ENCODE measurements at regions not wholly inside any gene's neighbourhood (a gene's known extent, or its start where the extent isn't known, plus 50 kb on each side); places are given as distances from the start of the nearest gene placed in this dataset.

DNA sequence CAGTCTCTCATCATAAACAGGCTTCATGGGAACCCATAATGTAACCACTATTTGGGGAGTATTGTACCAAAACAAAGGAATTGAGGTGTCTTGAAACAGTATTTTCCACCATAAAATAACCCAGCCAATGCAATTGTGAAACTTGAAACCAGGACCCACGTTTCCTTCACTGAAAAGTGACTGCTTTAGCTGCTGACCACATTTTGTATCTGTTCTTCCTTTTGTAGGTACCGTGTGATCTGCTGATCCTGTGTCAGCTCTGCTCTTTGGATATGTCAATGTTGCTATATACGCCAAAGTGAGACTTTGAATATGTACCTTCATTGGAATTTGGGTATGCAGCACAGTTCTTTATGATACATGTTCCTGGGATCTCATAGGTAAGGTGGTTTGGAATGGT is 95.1 kb upstream of the CNTN1 start:
- no peaks in the 10 kb centered on the region for H3K4me1 ChIP-seq
- H3K9me3 ChIP-seq = no peaks in the 10 kb centered on the region
- DNase-seq (ENCODE audit: low spot score in 2 of 2) = no peak
- no peak overlapping the region for H3K27ac ChIP-seq
- intact Hi-C loops (cut with DNase I) = no loop called here
- H3K36me3 ChIP-seq = no peaks in the 10 kb centered on the region
- no peak overlapping the region for H3K4me3 ChIP-seq
- H3K27me3 ChIP-seq = no peaks in the 10 kb centered on the region
- no peak for TF ChIP-seq CTCF (IDR thresholded peaks at IDR 0.05)

- Histone ChIP-seq H3K36me3 (no peaks in the 10 kb centered on the region), H3K4me1 (no peaks in the 10 kb centered on the region), H3K4me3 (no peak overlapping the region), H3K27me3 (no peaks in the 10 kb centered on the region), H3K9me3 (no peaks in the 10 kb centered on the region), H3K27ac (no peak overlapping the region)
- intact Hi-C loops (cut with DNase I) = no loop called here
- no peak for TF ChIP-seq CTCF (IDR thresholded peaks at IDR 0.05)
- DNase-seq (ENCODE audit: low spot score in 2 of 2) = no peak
Observed at GRCh38 chr12:40598073-40598472, 94.2 kb upstream of the CNTN1 start.

DNA sequence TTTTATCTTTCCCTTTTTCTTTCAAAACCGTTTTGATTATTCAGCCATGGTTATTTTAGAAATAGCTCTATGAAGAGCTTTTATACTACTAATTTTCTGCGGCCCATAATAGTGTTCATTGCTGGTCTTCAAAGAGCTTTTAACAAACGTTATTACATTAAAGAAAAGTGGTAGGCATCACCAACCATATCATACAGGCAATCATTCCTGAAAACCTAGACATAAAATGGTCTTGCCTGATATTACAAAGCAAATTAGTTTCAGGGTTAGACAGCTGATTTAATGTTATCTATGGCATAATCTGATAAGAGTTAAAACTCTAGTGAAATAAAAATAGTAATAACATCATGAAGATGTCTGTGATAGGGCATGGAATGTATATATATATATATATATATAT is 89.7 kb upstream of the CNTN1 start:
- Histone ChIP-seq H3K4me3 (no peak overlapping the region), H3K4me1 (no peaks in the 10 kb centered on the region), H3K9me3 (no peaks in the 10 kb centered on the region), H3K27ac (no peak overlapping the region), H3K36me3 (no peaks in the 10 kb centered on the region), H3K27me3 (no peaks in the 10 kb centered on the region)
- DNase-seq (ENCODE audit: low spot score in 2 of 2) = no peak
- TF ChIP-seq CTCF (IDR thresholded peaks at IDR 0.05) = no peak
- intact Hi-C loops (cut with DNase I) = no loop called here

GRCh38 chr12:40614923-40615322 is 77.3 kb upstream of the CNTN1 start:
- intact Hi-C loops (cut with DNase I) = no loop called here
- no peak for DNase-seq (ENCODE audit: low spot score in 2 of 2)
- H3K4me3 ChIP-seq = no peak overlapping the region
- no peak overlapping the region for H3K27ac ChIP-seq
- no peak for TF ChIP-seq CTCF (IDR thresholded peaks at IDR 0.05)
- no peaks in the 10 kb centered on the region for H3K9me3 ChIP-seq
- H3K27me3 ChIP-seq = no peaks in the 10 kb centered on the region
- H3K4me1 ChIP-seq = no peaks in the 10 kb centered on the region
- H3K36me3 ChIP-seq = no peaks in the 10 kb centered on the region

GRCh38 chr12:40615590-40615989 is 76.6 kb upstream of the CNTN1 start:
- no peaks in the 10 kb centered on the region for H3K9me3 ChIP-seq
- no peaks in the 10 kb centered on the region for H3K4me1 ChIP-seq
- intact Hi-C loops (cut with DNase I) = no loop called here
- TF ChIP-seq CTCF (IDR thresholded peaks at IDR 0.05) = no peak
- H3K4me3 ChIP-seq = no peak overlapping the region
- H3K36me3 ChIP-seq = no peaks in the 10 kb centered on the region
- DNase-seq (ENCODE audit: low spot score in 2 of 2) = no peak
- no peaks in the 10 kb centered on the region for H3K27me3 ChIP-seq
- H3K27ac ChIP-seq = no peak overlapping the region

DNA sequence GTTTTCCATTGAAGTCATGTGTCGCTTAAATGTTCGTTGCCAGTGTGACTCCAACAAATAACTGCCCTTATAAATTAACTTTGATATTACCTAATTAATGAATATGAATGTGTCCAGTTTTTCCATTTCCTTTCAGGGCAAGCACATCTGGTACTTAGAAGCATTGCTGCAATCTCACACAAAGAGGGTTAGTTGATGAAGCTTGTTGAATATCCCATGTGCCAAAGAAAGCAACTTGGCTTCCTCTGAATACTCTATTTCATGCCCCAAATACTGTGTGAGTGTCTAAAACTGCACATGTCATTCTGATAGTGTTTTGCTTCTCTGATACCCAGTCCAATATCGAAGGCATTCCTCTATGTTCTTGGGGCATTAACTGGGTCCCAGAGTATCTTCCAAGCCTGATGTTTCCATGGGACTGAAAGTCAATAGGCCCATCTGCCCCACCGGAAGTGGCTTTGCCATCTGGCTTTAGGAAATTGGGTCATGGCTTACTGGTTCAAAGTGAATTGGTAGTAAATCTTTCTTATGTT is 75.8 kb upstream of the CNTN1 start:
- no peak for DNase-seq (ENCODE audit: low spot score in 2 of 2)

More for the DNA sequence above, 75.8 kb upstream of the CNTN1 start:
- Histone ChIP-seq H3K27me3 (no peaks in the 10 kb centered on the region), H3K27ac (no peak overlapping the region), H3K9me3 (no peaks in the 10 kb centered on the region), H3K36me3 (no peaks in the 10 kb centered on the region), H3K4me1 (no peaks in the 10 kb centered on the region), H3K4me3 (no peak overlapping the region)
- intact Hi-C loops (cut with DNase I) = no loop called here
- no peak for TF ChIP-seq CTCF (IDR thresholded peaks at IDR 0.05)

Measured in ascending aorta (tissue), 2 donors.